ENCODE measurements at regions not wholly inside any gene's neighbourhood (a gene's known extent, or its start where the extent isn't known, plus 50 kb on each side); places are given as distances from the start of the nearest gene placed in this dataset.
"Not testable (repeated sequence)": the region's sequence is repeated elsewhere in the genome, so short reads cannot be mapped to it uniquely, and the experiment has no call there.

- DNase-seq: no peak
Measured at GRCh38 chrX:42832764-42833549, 55.0 kb upstream of the PPP1R2C start.

GRCh38 chrX:42833550-42833940 is 55.6 kb upstream of the PPP1R2C start:
- DNase-seq: not testable (repeated sequence)

- DNase-seq: no peak
Measured at GRCh38 chrX:42837101-42837726, 59.3 kb upstream of the PPP1R2C start.

- no peak for DNase-seq
Measured at GRCh38 chrX:42837747-42838146, 59.8 kb upstream of the PPP1R2C start.

- no peak for DNase-seq
Measured at GRCh38 chrX:42839632-42840031, 61.7 kb upstream of the PPP1R2C start.

- DNase-seq: no peak
Measured at GRCh38 chrX:42846741-42847140, 68.8 kb upstream of the PPP1R2C start.

- no peak for DNase-seq
Measured at GRCh38 chrX:42855259-42855658, 77.3 kb upstream of the PPP1R2C start.

- no peak for DNase-seq
Measured at GRCh38 chrX:42857766-42858165, 79.8 kb upstream of the PPP1R2C start.

- DNase-seq: no peak
Measured at GRCh38 chrX:42869011-42869410, 91.0 kb upstream of the PPP1R2C start.

- no peak for DNase-seq
Measured at GRCh38 chrX:42869659-42870476, 91.9 kb upstream of the PPP1R2C start.

GRCh38 chrX:42886519-42886918 is 108.6 kb upstream of the PPP1R2C start:
- no peak for DNase-seq

- no peak for DNase-seq
Measured at GRCh38 chrX:42900947-42901346, 123.0 kb upstream of the PPP1R2C start.

GRCh38 chrX:42902513-42902912 is 124.5 kb upstream of the PPP1R2C start:
- no peak for DNase-seq

- no peak for DNase-seq
Measured at GRCh38 chrX:42920752-42921151, 142.8 kb upstream of the PPP1R2C start.

- DNase-seq: no peak
Measured at GRCh38 chrX:42930071-42930470, 152.1 kb upstream of the PPP1R2C start.

- no peak for DNase-seq
Measured at GRCh38 chrX:42930951-42931350, 153.0 kb upstream of the PPP1R2C start.

- no peak for DNase-seq
Measured at GRCh38 chrX:42933187-42933586, 155.2 kb upstream of the PPP1R2C start.

- DNase-seq: peak; percentile 86
Measured at GRCh38 chrX:42934020-42934726, 156.2 kb upstream of the PPP1R2C start.

GRCh38 chrX:42941671-42942070 is 163.7 kb upstream of the PPP1R2C start:
- no peak for DNase-seq

- DNase-seq: no peak
Measured at GRCh38 chrX:42943051-42943974, 165.3 kb upstream of the PPP1R2C start.

- no peak for DNase-seq
Measured at GRCh38 chrX:42944381-42944998, 166.5 kb upstream of the PPP1R2C start.
